ENCODE measurements at regions not wholly inside any gene's neighbourhood (a gene's known extent, or its start where the extent isn't known, plus 50 kb on each side); places are given as distances from the start of the nearest gene placed in this dataset.

- no peaks in the 10 kb centered on the region for H3K4me1 Mint-ChIP-seq (ENCODE audit: low read depth)
- H3K4me3 Mint-ChIP-seq: no peak overlapping the region
- no peak for DNase-seq
- no peaks in the 10 kb centered on the region for H3K27me3 Mint-ChIP-seq (ENCODE audit: low read depth)
- H3K9me3 Mint-ChIP-seq: no peaks in the 10 kb centered on the region
- CTCF ChIA-PET: no interaction called here
- H3K27ac Mint-ChIP-seq: no peak overlapping the region
- no peaks in the 10 kb centered on the region for H3K36me3 Mint-ChIP-seq (ENCODE audit: low read depth)
- intact Hi-C loops (cut with micrococcal nuclease): no loop called here
Observed at GRCh38 chr22:49156662-49157285, 670.9 kb downstream of the BRD1 start.

DNA sequence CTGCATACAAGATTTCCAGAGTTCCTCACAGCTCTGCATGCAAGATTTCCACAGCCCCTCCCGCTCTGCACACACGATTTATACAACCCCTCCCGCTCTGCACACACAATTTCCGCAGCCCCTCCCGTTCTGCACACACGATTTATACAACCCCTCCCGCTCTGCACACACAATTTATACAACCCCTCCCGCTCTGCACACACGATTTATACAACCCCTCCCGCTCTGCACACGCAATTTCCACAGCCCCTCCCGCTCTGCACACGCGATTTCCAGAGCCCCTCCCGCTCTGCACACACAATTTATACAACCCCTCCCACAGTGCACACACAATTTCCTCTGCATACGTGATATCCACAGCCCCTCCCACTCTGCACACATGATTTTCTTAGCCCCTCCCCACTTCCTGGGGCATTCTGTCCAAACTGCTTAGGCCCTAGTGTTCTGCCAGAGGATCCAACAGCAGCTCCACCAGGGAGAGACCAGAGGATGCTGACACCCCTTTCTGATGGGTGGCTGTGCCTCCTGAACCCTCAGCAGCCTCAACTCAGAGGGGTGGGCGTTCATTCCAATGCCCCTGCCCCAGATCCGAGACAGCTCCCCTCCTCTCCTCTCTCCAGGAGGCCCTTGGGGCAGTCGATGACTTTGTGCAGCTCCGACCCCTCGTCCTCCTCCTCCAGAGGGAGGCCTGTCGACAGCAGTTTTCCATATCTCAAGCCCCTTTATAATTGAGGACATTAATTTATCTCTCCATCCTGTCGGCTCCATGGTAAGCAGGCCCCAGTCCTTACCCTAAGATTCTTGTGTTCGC is 671.7 kb downstream of the BRD1 start:
- Mint-ChIP-seq H3K27me3 (ENCODE audit: low read depth) (no peaks in the 10 kb centered on the region), H3K9me3 (no peaks in the 10 kb centered on the region), H3K27ac (no peak overlapping the region), H3K4me1 (ENCODE audit: low read depth) (no peaks in the 10 kb centered on the region), H3K36me3 (ENCODE audit: low read depth) (no peaks in the 10 kb centered on the region), H3K4me3 (no peak overlapping the region)
- CTCF ChIA-PET: no interaction called here
- intact Hi-C loops (cut with micrococcal nuclease): no loop called here
- DNase-seq: no peak

DNA sequence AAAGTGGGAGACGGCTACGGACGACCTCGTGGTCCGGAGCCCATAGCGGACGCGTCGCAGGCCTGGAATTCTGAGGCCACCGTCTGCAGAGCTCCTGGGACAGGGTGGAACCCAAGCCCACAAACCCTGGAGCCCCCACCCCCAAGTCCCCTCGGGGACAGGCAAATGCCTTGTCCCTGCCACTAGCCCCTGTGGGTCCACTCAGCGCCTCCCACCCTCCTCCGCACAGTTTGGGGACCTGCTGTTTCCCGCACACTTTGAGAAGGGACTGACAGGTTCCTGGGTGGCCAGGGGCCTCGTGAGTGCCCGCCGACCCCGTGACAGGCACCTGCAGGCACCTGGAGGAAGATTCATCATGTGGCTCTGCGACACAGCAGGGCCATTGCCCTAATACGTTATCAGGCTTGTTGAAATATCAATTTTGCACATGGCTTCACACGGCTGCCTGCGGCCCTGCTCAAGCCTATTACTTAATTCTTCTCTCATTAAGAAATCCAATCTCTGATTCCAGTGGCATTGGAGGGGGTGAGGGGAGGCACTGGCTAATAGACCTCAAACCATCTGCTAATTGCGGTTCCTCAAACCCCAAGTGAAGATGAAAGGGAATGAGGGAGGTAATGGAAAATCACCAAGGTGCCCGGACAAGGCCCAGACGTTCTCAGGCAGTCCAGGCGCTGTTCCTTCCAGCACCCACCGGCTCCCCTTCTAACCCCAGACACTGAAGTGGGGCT is 672.5 kb downstream of the BRD1 start:
- intact Hi-C loops (cut with micrococcal nuclease): no loop called here
- CTCF ChIA-PET: no interaction called here
- Mint-ChIP-seq H3K9me3 (no peaks in the 10 kb centered on the region), H3K36me3 (ENCODE audit: low read depth) (no peaks in the 10 kb centered on the region), H3K4me3 (no peak overlapping the region), H3K27ac (no peak overlapping the region), H3K4me1 (ENCODE audit: low read depth) (no peaks in the 10 kb centered on the region), H3K27me3 (ENCODE audit: low read depth) (no peaks in the 10 kb centered on the region)
- no peak for DNase-seq

DNA sequence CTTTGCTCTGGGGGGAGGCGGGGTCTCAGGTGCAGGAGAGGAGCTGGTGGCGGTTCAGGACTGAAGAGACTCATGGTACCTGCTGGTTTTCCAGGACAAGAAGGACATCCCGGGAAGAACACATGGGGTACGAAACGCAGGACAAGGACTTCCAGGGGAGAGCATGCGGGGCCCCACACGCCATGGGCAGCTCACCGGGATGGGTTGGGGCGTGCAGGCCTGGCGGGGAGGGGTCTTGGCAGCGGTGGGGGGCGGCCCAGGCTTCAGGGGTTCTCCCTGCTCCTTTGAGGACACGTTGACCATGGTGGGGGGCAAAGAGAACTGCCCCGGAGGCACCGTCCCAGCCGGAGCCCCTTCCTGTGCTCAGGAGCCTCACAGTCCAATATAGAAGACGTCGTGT is 673.2 kb downstream of the BRD1 start:
- no peak overlapping the region for H3K4me3 Mint-ChIP-seq
- no peaks in the 10 kb centered on the region for H3K36me3 Mint-ChIP-seq (ENCODE audit: low read depth)

DNA sequence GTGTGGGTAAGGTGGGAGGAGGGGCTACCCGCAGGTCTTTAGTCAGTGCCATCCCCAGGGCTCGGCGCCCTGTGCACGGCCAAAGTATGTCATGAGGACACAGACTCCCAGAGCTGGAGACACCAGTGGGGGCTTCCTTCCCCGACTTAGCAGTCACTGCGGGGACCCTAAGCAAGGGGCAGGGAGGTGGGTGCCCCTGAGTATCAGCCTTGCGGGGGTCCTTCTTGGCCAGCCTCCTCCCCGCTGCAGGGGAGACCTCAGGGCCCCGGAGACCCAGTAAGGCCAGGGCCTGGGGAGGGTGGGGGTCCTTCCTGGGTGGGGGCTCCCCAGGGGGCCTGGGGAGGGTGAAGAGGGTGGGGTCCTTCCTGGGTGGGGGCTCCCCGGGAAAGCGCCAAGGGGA is 673.8 kb downstream of the BRD1 start:
- CTCF ChIA-PET: no interaction called here
- intact Hi-C loops (cut with micrococcal nuclease): no loop called here

More for the DNA sequence above, 673.2 kb downstream of the BRD1 start:
- Mint-ChIP-seq H3K4me1 (ENCODE audit: low read depth) (no peaks in the 10 kb centered on the region), H3K9me3 (no peaks in the 10 kb centered on the region), H3K27ac (no peak overlapping the region), H3K27me3 (ENCODE audit: low read depth) (no peaks in the 10 kb centered on the region)
- CTCF ChIA-PET: no interaction called here
- intact Hi-C loops (cut with micrococcal nuclease): no loop called here
- DNase-seq: no peak

DNA sequence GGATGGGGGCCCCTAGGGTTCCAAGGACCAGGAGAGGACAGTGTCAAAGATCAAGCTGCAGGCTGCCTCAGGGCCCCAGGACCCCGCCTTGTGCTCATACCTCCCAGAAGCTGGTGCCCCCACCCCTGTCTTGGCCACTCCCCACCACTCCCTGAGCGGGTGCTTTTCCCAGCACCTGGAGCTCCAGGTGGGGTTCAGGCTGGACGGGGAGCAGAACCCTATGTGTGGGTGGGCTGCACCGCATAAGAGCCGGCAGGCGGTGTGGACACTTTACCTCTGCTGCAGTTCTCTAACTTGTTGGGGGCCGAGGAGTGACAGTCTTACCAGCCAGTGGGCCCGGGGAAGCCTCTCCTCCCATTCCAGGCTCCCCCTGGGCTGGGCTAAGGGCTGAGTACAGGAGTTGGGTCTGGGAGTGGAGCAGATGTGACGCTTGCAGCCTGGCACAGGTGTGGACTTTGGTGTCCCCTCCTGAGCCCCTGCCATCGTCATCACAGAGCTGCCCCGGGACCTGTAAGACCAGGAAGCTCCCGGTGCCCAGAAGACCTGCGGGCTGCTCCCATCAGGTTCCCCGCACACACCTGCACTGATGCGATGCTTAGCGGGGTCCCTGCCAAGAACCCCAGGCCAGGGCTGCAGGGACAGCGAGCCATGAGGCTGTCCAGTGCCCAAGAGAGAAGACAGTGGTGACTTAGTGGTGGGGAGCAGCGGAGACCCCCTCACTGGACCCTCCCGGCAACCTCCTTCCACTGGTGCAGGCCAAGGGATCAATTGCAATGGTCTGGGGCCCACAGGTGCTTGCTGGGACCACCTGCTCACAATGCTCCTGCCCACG is 674.5 kb downstream of the BRD1 start:
- H3K27ac Mint-ChIP-seq: no peak overlapping the region
- no peaks in the 10 kb centered on the region for H3K9me3 Mint-ChIP-seq
- peaks cover 2% of the 10 kb centered on the region for H3K27me3 Mint-ChIP-seq (ENCODE audit: low read depth)

More for the DNA sequence above, 673.8 kb downstream of the BRD1 start:
- H3K4me3 Mint-ChIP-seq: no peak overlapping the region
- H3K27ac Mint-ChIP-seq: no peak overlapping the region
- H3K27me3 Mint-ChIP-seq (ENCODE audit: low read depth): no peaks in the 10 kb centered on the region
- H3K9me3 Mint-ChIP-seq: no peaks in the 10 kb centered on the region
- no peaks in the 10 kb centered on the region for H3K4me1 Mint-ChIP-seq (ENCODE audit: low read depth)
- no peaks in the 10 kb centered on the region for H3K36me3 Mint-ChIP-seq (ENCODE audit: low read depth)
- no peak for DNase-seq

DNA sequence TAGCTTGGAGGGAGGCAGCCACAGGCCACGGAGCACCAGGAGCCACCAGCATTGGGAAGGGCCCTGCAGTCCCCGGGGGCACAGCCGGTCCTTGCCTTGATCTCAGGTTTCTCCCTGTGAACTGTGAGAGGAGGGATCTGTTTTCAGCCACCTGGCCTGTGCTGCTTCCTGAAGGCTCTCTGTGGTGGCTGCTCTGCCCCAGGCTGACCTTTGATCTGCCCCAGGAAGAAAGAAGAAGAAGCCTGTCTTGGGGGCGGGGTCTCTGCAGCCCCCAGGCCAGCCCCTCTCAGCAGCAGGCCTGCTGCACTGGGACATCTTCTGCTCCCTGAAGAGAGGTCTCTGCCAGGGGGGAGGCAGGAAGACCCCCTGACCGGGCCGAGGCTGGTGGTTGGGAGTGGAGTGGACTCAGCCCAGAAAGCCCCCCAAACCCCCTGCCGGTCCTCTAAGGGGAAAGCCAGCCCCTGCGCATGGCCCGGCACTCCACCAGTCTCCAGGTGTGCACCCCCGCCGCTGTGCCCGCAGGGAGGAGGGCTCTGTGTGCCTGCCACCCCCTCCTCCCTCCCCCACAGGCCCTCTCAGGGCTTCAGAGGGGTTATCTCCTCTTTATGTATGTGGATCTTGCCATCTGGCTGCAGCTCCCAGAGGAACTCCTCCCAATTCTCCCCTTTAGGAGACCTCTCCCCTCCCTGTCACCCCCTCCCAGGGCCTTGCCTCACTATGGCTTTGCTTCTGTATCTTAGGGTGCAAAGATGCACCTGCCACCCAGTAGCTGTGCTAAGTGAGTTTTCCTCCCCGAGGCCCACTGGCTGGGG is 675.3 kb downstream of the BRD1 start:
- no peak overlapping the region for H3K27ac Mint-ChIP-seq
- CTCF ChIA-PET: no interaction called here
- no peaks in the 10 kb centered on the region for H3K4me1 Mint-ChIP-seq (ENCODE audit: low read depth)
- intact Hi-C loops (cut with micrococcal nuclease): no loop called here
- DNase-seq: no peak
- H3K9me3 Mint-ChIP-seq: no peaks in the 10 kb centered on the region
- no peak overlapping the region for H3K4me3 Mint-ChIP-seq
- H3K27me3 Mint-ChIP-seq (ENCODE audit: low read depth): peaks cover 5% of the 10 kb centered on the region
- H3K36me3 Mint-ChIP-seq (ENCODE audit: low read depth): no peaks in the 10 kb centered on the region

More for the DNA sequence above, 674.5 kb downstream of the BRD1 start:
- Mint-ChIP-seq H3K4me1 (ENCODE audit: low read depth) (no peaks in the 10 kb centered on the region), H3K4me3 (no peak overlapping the region), H3K36me3 (ENCODE audit: low read depth) (no peaks in the 10 kb centered on the region)
- no peak for DNase-seq
- intact Hi-C loops (cut with micrococcal nuclease): no loop called here
- CTCF ChIA-PET: no interaction called here

DNA sequence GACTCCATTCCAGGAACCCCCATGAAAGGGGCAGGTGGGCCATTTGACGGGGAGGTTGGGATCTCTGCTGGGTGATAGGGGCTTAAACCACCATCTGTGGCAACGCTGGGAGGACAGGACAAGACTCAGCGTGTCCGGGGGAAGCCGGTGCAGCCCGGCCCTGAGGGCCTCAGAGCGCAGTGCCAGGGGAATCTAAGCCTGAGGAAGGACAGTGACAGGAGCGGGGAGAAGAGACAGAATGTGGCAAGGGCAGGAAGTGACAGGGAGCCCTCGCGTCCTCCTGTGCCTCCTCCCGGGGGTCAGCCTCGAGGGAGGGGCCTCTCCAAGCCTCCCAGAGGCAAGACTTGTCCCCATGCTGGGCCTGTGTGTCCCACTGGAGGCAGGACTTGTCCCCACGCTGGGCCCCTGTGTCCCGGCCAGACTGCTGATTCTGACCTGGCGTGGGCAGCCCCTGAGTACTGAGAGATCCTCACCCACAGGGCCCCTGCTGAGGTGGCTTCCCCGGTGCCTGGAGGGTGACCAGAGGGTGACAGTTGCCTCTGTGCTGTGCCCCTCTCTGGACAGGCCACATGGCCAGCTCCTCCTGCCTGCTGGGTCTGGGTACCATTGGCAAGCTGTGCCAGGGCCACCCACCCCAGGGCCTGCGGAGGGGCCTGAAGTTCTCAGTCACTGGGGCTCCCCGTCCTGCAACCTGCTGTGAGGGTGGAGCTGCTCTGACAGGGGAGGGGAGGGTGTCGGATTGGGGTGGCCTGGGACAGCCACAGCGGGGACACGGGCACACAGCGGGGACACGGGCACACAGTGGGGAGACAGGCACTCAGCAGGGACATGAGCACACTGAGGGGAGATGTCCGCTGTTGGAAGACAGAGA is 676.2 kb downstream of the BRD1 start:
- intact Hi-C loops (cut with micrococcal nuclease): no loop called here
- H3K4me1 Mint-ChIP-seq (ENCODE audit: low read depth): no peaks in the 10 kb centered on the region
- H3K27ac Mint-ChIP-seq: no peak overlapping the region
- DNase-seq: no peak
- H3K27me3 Mint-ChIP-seq (ENCODE audit: low read depth): peaks cover 5% of the 10 kb centered on the region
- CTCF ChIA-PET: no interaction called here
- no peaks in the 10 kb centered on the region for H3K9me3 Mint-ChIP-seq
- no peaks in the 10 kb centered on the region for H3K36me3 Mint-ChIP-seq (ENCODE audit: low read depth)
- no peak overlapping the region for H3K4me3 Mint-ChIP-seq

DNA sequence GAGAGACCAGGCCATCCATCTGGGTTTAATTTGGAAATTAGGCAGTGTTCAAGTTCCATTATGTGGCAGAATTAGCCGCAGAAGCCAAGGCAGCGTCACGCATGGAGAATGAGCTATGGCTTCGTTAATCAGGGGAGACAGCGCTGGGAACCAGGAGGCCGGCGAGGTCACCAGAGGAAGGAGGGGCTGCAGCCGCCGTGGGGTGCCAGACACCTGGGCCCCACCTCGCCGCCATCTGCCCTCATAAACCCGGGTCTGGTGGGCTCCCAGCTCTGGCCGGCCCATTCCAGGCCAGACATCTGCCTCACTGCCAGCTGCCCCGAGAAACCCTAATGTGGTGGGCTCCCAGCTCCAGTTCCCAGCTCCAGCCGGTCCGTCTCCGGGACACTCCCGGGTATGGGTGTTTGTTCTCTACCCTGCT is 676.9 kb downstream of the BRD1 start:
- H3K9me3 Mint-ChIP-seq: no peaks in the 10 kb centered on the region
- no peaks in the 10 kb centered on the region for H3K36me3 Mint-ChIP-seq (ENCODE audit: low read depth)
- H3K4me1 Mint-ChIP-seq (ENCODE audit: low read depth): no peaks in the 10 kb centered on the region
- no peak overlapping the region for H3K27ac Mint-ChIP-seq
- intact Hi-C loops (cut with micrococcal nuclease): no loop called here
- CTCF ChIA-PET: no interaction called here
- H3K27me3 Mint-ChIP-seq (ENCODE audit: low read depth): peaks cover 5% of the 10 kb centered on the region
- no peak for DNase-seq
- H3K4me3 Mint-ChIP-seq: no peak overlapping the region

DNA sequence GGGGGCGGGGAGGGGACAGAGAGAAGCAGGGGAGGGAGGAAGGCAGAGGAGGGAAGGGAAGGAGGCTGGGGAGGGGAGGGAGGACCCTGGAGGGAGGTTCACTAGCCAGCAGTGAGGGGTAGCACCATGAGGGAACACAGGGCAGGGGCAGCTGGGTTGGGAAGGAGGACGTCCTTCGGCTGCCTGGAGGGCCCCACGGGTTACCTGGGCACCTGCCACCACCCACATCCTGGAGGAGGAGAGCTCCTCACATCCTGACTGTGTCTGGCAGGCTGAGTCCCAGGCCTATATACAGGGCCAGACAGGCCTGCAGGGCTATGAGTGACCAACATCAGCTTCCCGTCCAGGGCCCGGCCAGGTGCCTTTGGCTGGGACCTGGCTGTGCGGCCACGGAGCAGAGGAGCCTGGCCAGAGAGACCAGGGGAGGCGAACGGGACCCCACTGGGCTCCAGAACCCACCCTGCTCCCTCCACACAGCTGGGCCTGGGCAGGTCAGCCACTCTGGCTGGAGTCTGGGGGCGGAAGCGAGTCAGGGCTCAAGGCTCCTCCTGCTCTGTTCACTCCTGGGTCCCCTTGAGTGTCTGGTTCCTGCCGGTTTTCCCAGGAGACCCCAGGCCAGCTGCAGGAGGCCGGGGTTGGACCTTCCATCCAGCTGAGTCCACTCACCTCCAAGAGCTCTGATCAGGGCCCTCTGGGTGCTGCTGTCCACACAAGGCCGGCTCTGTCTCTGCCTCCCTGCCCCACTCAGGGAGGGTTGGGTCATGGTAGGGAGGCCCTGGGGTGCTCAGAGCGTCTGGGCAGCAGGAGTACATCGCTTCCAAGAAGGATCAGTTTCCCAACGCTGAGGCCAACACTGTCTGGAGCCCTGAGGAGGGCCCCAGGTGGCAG is 677.7 kb downstream of the BRD1 start:
- DNase-seq: no peak
- no peaks in the 10 kb centered on the region for H3K9me3 Mint-ChIP-seq
- no peaks in the 10 kb centered on the region for H3K4me1 Mint-ChIP-seq (ENCODE audit: low read depth)
- no peaks in the 10 kb centered on the region for H3K36me3 Mint-ChIP-seq (ENCODE audit: low read depth)
- intact Hi-C loops (cut with micrococcal nuclease): no loop called here
- H3K27ac Mint-ChIP-seq: no peak overlapping the region
- CTCF ChIA-PET: no interaction called here
- H3K27me3 Mint-ChIP-seq (ENCODE audit: low read depth): peaks cover 5% of the 10 kb centered on the region
- H3K4me3 Mint-ChIP-seq: no peak overlapping the region

Data from activated naive CD4-positive, alpha-beta T cell treated with anti-CD3 and anti-CD28 coated beads for 36 hours (primary cell).